Hematopoietic multipotent progenitor cell treated with erythropoietin and hydrocortisone succinate and interleukin-3 and kit ligand, for 6 days (in vitro differentiated cells): ENCODE measurements at regions not wholly inside any gene's neighbourhood (a gene's known extent, or its start where the extent isn't known, plus 50 kb on each side); places are given as distances from the start of the nearest gene placed in this dataset.

ENCODE experiments used
- DNase-seq: peaks from one replicate; pipeline ENCODE4 v3.0.0-alpha.2; 2015

DNA sequence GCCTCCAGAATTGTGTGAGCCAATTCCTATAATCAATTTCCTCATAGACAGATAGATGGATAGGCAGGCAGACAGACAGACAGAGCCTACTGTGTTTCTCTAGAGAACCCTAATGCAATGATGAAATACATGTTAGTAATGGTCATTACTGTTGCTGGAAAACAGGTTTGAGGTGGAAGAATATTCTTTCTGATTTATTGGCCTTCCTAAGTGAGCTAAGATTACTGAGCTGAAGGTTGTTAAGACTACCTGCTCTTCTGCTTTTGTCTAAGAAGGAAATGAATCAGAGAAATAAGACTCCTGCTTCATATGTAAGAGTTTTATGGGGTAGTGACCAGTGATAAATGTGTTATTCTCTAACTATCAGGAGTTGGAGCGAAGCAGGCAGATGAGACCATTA, 219.9 kb downstream of the ELAVL2 start:
- no peak for DNase-seq

DNA sequence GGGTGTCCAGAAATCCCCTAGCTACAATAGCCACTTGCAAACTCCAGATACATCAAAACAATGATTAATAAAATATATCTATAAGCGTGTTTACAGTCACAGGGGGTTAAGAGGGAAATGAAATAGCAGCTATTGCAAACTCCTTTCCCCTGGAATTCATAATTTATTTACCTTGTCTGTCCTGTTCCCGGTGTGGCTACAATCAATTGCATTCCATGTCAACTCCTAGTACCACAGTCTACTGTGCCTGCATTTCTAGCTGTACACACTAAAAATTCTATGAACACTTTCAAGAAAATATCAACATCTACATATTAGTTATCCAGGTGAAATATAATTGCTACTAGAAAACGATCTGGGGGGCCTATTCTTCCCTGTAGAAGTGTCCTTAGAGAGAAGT, 217.6 kb downstream of the ELAVL2 start:
- no peak for DNase-seq

DNA sequence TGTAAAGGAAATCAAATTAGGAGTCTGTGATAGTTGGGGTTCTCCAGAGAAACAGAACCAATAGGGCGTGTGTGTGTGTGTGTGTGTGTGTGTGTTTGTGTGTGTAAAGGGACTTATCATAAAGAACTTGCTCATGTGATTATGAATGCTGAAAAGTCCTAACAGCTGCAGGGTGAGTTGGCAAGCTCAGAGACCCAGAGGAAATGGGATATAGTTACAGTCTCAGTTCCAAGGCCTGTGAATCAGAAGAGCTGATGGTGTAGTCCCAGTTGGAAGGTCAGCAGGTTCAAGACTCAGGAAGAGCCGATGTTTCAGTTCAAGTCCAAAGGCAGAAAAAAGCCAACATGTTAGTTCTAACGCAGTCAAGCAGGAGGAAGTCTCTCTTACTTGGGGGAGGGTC, 214.2 kb downstream of the ELAVL2 start:
- DNase-seq, result no peak

DNA sequence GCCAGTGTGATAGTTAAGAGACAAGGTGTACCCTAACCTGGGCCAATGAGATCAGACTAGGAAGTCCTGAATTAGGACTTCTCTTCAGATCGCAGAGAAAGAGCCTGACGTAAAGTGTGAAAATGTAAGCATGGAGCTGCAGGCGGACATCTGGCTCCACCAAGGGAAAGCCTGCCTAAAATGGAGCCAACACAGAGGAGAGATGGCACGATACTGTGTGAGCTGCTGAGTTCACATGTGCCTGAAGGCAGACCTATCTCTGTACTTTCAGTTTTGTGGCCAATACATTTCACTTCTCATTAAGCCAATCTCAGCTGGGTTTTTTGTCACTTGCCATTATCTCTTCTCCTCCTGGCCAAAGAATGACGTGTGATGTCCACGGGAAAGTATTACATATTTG, 210.5 kb downstream of the ELAVL2 start:
- no peak for DNase-seq

DNA sequence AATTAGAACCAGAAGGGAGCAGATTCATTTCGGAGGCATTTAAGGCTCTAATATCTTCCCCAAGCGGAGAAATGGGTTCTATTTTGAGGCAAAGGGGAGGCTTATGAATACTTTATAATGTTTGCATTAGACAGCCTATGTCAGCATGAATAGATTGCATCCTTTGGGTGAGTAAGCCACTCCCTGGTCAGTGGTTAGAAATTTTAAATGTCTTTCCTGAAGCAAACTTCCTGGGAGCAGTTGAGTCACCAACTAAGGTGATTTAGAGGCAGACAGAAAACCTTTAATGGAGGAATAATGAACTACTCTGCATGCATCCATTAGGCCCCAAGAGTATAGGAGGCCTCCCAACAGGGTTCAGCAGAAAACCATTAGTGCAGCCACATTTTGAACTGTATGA, 204.9 kb downstream of the ELAVL2 start:
- DNase-seq, result no peak

DNA sequence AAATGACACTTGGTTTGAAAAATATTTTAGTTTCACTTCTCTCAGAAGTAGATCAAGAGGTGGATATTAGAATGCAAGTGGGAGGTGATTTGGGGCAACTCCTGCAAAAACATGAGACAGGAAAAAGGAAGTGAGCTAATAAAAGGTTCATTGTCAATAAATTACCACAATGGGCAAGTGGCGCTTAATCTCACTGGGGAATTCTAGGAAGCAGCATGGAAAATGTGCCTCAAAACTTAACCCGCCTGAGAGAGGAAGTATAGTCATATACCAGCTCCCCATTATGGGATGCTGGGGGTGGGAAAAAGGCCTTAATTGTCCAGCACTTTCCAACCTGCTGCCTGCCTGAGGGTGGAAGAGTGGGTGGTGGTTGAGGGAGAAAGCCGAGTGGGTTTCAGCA, 204.1 kb downstream of the ELAVL2 start:
- no peak for DNase-seq

DNA sequence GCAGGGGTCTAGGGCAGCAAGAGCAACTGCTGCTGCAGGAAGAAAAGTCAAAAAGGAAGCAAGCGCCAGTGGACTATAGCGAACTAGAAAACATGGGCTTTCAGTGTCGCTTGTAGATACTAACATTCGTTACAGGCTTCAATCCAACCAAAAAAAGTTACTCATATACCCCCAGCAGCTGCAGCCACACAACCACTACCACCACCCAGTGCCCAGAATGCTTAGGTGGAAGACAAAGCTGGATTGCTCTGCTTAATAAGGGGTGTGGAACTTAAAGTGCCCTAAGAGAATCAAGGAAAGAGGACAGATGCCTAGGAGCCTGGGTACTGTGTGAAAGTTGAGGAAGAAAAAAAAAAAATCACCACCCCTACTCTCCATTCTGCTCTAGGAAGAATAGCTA, 203.6 kb downstream of the ELAVL2 start:
- DNase-seq, result no peak

DNA sequence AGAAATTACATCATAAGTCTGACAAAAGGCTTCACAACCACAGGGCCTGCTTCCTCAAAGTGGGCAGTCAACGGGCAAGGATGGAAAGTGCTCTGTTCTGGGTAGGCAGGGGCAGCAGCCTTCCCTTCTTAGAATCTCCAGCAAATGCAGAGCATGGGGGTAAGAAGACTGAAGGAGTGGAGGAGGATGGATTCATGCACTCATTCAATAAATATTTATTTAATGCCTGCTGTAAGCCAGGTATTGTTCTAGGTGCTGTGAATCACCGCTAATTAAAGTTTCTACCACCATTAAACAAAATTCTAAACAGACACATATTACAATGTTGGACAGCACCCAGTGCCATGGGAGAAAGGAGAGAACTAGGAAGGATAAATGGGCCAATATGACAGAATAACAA, 195.6 kb downstream of the ELAVL2 start:
- no peak for DNase-seq

DNA sequence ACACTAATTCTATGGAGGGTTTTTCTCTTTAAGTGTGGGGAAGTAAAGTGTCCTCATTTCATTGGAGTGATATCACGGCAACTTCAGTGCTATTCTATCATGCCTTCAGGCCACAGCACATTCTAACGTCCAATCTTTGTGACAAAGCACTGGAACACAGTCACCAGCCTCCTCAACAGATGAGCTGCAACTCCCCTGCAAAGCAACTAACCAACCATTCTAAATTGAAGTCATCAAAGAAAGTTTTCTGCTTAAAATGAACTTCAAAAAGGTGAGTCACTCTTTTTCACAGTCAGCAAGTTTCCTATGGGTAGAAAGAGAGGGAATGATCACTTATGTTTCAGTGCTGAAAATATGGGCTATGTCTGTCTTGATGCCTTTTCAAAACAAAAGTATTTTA, 190.8 kb downstream of the ELAVL2 start:
- DNase-seq, result no peak

DNA sequence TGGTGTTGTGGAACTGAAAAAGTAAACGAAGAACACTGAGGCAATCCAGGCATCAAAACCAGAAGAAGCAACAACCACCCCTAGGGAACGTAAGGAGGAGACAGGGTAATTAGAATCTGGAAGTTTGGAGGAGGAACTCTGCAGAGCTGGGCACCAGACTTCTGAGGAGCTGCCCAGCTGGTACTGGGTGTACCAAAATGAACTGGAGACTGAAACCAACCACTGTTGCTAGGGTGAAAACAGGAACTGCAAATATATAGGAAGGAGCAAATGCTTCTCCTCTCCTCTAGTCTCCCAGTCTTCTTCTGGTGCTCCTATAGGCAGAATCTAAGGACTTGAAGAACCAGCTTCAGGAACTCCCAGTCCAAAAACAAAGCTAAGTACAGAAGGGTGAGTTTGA, 189.8 kb downstream of the ELAVL2 start:
- DNase-seq, result no peak

DNA sequence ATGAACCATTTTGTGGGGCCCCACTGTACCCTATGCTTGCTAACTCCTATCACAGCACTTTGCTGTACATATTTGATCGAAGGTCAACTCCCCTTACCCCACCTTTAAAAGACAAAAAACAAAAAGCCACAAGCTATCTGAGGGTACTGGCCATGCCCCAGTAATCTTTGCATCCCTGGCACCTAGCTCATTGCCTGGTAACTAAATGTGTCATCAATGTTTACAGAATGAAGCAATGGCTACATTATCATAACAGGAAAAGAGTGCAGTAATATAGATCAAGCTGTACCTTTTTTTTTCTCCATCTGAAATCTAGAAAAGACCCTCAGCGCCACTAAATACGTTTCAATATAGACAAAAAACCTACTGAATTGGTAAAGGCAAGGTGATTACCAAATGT, 188.0 kb downstream of the ELAVL2 start:
- no peak for DNase-seq

DNA sequence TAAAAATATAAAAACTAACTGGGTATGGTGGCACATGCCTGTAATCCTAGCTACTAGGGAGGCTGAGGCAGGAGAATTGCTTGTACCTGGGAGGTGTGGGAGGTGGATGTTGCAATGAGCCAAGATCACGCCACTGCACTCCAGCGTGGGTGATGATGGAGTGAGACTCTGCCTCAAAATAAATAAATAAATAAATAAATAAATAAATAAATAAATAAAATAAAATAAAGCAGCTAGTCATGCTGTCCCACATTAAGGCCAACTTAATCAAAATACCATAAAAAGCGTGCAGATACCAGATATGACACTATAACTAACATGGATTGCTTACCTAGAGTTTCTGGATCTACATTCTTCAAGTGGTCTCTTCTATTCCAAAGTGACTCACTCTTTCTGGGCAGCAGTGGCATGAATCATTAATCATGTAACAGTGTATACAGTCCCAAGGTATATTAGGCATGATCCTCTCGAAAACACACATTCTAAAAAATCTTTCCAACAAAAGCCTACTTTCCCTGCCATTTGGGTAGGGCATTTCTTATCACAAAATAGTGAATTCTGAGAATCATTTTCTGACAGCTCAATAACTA, 187.1 kb downstream of the ELAVL2 start:
- no peak for DNase-seq
